ENCODE measurements at regions not wholly inside any gene's neighbourhood (a gene's known extent, or its start where the extent isn't known, plus 50 kb on each side); places are given as distances from the start of the nearest gene placed in this dataset.
A peak's percentile ranks its signal among the peaks of the same experiment; 100 is the strongest.

- in situ Hi-C loops (cut with MboI; ENCODE audit: low pct_ligation_motif_present in 1 of 4, low pct_unique_long_range_greater_than_20kb in 1 of 4, low sequenced_read_pairs in 3 of 4), result no loop called here
- no peaks in the 10 kb centered on the region for H3K36me3 ChIP-seq
- peaks cover 6 to 13% (median 8%) of the 10 kb centered on the region in 4 donors for H3K4me1 ChIP-seq
- intact Hi-C loops (cut with DNase I; ENCODE audit: low total_unique reads), result no loop called here
- TF ChIP-seq, protein P1, sequence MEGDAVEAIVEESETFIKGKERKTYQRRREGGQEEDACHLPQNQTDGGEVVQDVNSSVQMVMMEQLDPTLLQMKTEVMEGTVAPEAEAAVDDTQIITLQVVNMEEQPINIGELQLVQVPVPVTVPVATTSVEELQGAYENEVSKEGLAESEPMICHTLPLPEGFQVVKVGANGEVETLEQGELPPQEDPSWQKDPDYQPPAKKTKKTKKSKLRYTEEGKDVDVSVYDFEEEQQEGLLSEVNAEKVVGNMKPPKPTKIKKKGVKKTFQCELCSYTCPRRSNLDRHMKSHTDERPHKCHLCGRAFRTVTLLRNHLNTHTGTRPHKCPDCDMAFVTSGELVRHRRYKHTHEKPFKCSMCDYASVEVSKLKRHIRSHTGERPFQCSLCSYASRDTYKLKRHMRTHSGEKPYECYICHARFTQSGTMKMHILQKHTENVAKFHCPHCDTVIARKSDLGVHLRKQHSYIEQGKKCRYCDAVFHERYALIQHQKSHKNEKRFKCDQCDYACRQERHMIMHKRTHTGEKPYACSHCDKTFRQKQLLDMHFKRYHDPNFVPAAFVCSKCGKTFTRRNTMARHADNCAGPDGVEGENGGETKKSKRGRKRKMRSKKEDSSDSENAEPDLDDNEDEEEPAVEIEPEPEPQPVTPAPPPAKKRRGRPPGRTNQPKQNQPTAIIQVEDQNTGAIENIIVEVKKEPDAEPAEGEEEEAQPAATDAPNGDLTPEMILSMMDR (IDR thresholded peaks at IDR 0.05), result no peak
- TF ChIP-seq POLR2AphosphoS5 (IDR thresholded peaks at IDR 0.05) (no peak), EP300 (IDR thresholded peaks at IDR 0.05; ENCODE audit: low read depth) (no peak), POLR2A (IDR thresholded peaks at IDR 0.05) (no peak)
- peak overlapping the region; percentile 59 to 81 (median 79) for H3K27ac ChIP-seq
- no peaks in the 10 kb centered on the region for H3K27me3 ChIP-seq
- no peaks in the 10 kb centered on the region for H3K9me3 ChIP-seq
- H3K4me3 ChIP-seq, result no peak overlapping the region
- DNase-seq, result no peak
- 71 to 76% methylated on average over 4 to 15 of the region's 15 CpGs for WGBS, 2 donors (ENCODE audit: low coverage in 1 of 2)
These were observed 197.5 kb upstream of the COPS8 start for GRCh38 chr2:236887953-236888793.

GRCh38 chr2:236888794-236889780 lies 196.6 kb upstream of the COPS8 start:
- DNase-seq, result no peak
- no peak overlapping the region for H3K4me3 ChIP-seq
- no peaks in the 10 kb centered on the region for H3K27me3 ChIP-seq
- TF ChIP-seq EP300 (IDR thresholded peaks at IDR 0.05; ENCODE audit: low read depth) (no peak), POLR2AphosphoS5 (IDR thresholded peaks at IDR 0.05) (no peak), POLR2A (IDR thresholded peaks at IDR 0.05) (no peak)
- TF ChIP-seq, protein P1 (IDR thresholded peaks at IDR 0.05), result no peak
- no peaks in the 10 kb centered on the region for H3K9me3 ChIP-seq
- peaks cover 6 to 13% (median 8%) of the 10 kb centered on the region in 4 donors for H3K4me1 ChIP-seq
- intact Hi-C loops (cut with DNase I; ENCODE audit: low total_unique reads) (no loop called here), in situ Hi-C loops (cut with MboI; ENCODE audit: low pct_ligation_motif_present in 1 of 4, low pct_unique_long_range_greater_than_20kb in 1 of 4, low sequenced_read_pairs in 3 of 4) (no loop called here)
- 70 to 73% methylated on average over 14 to 24 of the region's 24 CpGs for WGBS, 2 donors (ENCODE audit: low coverage in 1 of 2)
- no peaks in the 10 kb centered on the region for H3K36me3 ChIP-seq
- peak overlapping the region; percentile 59 to 81 (median 79) for H3K27ac ChIP-seq

DNA sequence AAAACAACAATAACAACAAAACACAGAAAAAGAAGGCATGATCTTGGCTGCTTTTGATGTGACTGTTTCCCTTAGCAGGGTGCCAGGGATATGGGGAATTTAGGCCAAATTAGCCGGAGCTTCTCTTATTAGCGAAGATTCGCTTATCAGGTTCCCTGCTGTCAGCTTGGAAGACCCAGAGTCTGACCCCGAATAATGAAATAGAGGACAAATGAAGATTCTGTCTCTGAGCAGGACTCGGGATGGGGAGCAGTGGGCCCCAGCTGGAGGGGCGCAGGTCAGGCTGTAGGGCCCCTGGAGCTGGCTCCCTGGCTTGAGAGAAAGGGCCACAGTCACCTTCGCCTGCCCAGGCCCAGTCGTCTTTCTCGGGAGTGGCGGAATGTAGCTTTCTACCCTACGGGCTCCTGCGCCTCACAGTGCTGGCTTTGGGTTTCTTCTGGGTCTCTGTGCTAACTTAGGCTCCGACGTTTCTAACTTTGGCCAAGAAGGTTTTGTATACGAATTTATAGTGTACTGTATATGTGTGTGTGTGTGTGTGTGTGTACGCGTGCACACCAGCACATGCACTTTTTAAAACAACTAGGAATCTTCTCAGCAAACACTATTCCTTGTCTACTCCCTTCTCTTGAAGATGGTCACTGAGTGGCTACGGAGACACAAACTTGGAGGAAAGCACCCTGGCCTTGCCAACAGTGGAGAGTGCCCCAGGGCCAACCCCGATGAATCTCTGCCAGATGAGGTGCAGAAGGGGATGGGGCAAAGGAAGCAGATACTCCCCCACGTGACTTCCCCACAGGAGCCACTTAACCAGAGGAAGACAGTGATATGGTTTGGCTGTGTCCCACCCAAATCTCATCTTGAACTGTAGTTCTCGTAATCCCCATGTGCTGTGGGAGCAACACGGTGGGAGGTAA lies 195.6 kb upstream of the COPS8 start:
- H3K4me3 ChIP-seq, result no peak overlapping the region
- in situ Hi-C loops (cut with MboI; ENCODE audit: low pct_ligation_motif_present in 1 of 4, low pct_unique_long_range_greater_than_20kb in 1 of 4, low sequenced_read_pairs in 3 of 4) (no loop called here), intact Hi-C loops (cut with DNase I; ENCODE audit: low total_unique reads) (no loop called here)
- peaks cover 6 to 13% (median 8%) of the 10 kb centered on the region in 4 donors for H3K4me1 ChIP-seq
- no peaks in the 10 kb centered on the region for H3K9me3 ChIP-seq
- H3K27ac ChIP-seq, result no peak overlapping the region
- DNase-seq, result no peak
- TF ChIP-seq, protein P1 (IDR thresholded peaks at IDR 0.05), result no peak
- no peak for TF ChIP-seq POLR2AphosphoS5 (IDR thresholded peaks at IDR 0.05)
- TF ChIP-seq POLR2A (IDR thresholded peaks at IDR 0.05), result no peak
- no peak for TF ChIP-seq EP300 (IDR thresholded peaks at IDR 0.05; ENCODE audit: low read depth)
- no peaks in the 10 kb centered on the region for H3K27me3 ChIP-seq
- WGBS, 2 donors (ENCODE audit: low coverage in 1 of 2), result 91 to 93% methylated on average over 11 to 21 of the region's 22 CpGs
- no peaks in the 10 kb centered on the region for H3K36me3 ChIP-seq
